ENCODE measurements at regions not wholly inside any gene's neighbourhood (a gene's known extent, or its start where the extent isn't known, plus 50 kb on each side); places are given as distances from the start of the nearest gene placed in this dataset.

- TF ChIP-seq SUZ12 (IDR thresholded peaks at IDR 0.05; ENCODE audit: extremely low read depth, insufficient read depth, insufficient read length) (no peak), YY1 (IDR thresholded peaks at IDR 0.05; ENCODE audit: insufficient read depth, insufficient read length) (no peak)
Measured at GRCh38 chr2:120869036-120869729, 133.5 kb downstream of the GLI2 start.
